ENCODE measurements at regions not wholly inside any gene's neighbourhood (a gene's known extent, or its start where the extent isn't known, plus 50 kb on each side); places are given as distances from the start of the nearest gene placed in this dataset.

- DNase-seq = peak; percentile 85
Measured at GRCh38 chr2:20524412-20525040, 77.7 kb downstream of the RHOB start.

DNA sequence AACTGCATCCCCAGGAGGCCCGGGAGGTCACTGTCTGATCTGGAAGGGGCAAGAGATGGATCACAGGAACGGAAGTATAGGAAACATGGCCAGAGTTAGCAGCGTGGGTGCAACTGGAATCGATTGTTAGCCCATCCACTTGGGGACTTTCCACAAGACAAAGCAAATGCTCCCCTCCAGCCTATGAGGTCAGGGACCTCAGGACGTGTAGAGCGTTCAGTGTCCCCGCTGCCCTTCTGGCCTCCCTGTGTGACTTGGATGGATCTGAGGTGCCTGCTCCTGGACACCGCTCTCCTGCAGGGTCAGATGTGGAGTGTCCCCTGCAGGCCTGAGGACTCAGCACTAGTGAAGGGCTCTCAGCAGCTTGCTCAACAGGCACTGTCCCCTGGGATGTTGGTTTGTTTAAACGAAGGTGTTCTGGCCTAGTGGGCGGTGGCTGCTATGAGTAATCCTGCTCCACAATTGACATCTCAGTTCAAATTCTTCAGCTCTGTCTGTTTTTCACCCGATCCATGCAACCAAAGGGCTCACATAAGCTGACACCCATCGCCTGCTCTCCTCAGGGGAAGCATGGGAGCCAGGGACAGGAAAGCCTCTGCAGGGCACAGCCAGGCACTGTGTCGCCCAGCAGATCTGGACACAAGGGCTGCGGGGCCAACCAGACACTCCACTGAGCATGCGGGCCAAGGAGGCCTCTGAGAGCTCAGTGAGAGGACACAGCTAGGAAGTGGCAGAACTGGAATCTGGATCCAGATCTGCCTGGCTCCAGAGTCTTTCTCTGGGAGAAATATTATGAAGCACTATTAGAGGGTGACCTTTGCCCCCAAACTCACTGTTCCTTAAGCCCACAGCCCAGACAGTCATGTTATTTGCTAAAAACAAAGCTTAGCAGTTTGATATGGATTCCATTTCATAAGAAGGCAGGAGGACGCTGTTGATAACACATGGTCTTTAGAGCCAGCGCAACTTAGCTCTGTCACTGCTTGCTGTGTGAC, 78.5 kb downstream of the RHOB start:
- DNase-seq = no peak

DNA sequence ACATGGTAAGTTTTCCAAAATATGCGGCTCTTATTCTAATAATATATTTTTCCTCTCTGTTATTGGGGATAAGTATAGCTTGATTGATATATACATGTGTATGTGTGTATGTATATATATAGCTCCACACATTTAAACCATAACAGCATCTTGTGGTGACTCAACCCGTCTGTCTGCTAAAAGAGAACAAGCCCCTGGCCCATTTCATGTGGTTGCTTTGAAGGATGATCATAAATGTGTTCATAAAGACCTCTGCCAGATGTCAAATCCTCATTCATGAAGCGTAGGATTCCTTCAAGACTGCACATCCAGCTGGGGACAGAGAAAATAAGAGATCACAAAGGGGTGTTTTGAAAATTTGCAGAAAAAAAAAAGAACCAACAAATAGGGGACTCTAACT, 79.3 kb downstream of the RHOB start:
- DNase-seq = no peak

DNA sequence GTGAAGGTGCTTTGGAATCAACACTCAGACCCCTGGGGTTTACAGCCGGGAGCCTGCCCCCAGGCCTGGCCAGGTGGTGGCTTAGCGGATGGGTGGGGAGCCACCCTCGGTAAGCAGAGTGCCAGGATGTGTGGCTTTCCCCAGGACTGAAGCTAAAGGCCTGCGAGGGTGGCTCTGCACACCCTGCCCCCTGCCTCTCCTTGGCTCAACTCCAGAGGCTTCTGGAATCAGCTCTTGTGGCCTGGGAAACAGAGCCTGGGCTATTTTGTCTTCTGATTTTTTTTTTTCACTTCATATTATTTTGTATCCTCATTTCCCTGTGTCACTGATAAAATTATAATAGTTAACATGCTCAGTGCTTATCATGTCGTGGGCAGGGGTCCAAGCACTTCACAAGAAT, 79.8 kb downstream of the RHOB start:
- no peak for DNase-seq

DNA sequence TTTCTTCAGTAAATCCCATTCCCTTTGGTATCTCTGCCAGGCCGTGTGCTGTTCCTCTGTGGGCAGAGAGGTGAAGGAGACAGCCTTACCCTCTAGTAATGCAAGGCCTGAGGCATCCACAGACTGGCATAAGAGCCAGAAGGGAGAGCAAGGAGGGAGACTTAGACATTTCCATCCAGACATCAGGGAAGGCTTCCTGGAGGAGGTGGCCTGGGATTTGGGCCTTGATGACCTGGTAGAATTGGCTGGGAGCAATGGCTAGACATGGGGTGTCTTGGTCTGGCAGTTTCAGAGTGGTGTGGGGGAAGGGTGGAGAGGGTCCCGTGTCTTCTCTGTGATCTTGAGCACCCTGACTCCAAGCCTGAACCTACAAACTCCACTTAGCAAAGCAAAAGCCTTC, 81.8 kb downstream of the RHOB start:
- DNase-seq = no peak

- no peak for DNase-seq
Measured at GRCh38 chr2:20530520-20530919, 83.6 kb downstream of the RHOB start.

- no peak for DNase-seq
Measured at GRCh38 chr2:20531633-20532262, 84.9 kb downstream of the RHOB start.

GRCh38 chr2:20532634-20533437, 86.0 kb downstream of the RHOB start:
- no peak for DNase-seq

- no peak for DNase-seq
Measured at GRCh38 chr2:20533993-20534622, 87.2 kb downstream of the RHOB start.

DNA sequence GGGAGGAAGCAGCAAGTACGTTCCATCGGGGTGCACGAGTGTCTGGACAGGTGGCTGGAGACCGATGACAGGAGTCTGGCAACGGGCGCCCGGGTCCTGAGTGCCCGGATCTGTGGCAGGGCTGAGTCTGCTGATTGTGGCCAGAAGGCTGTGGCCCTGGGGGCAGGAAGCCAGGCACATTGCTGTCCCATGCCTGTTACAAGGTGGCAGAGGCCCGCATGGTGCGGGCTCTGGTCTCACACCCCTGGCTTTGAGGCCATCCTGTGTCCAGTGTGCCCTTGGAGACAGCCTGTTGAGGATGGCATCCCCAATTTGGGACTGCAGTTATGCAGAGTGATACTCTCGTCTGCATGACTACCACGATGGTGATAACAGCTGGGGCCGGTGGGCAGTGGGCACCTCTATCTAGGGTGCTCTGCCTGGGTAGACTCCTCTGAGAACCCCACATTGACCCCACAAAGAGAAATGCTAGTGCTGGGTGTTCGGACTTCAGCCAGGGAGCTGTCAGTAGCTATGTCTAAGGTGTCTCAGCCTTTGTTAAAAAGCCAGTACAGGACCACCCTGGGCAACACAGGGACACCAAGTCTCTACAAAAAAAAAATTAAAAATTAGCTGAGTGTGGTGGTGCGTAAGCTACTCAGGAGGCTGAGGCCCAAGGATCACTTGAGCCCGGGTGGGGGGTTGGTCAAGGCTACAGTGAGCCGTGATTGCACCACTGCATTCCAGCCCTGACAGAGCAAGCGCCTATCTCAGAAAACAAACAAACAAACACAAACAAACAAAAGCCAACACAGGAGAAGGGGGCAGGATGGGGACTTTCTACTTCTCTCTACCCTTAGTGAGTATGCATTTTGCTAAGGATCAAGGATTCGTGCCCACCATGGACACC, 88.3 kb downstream of the RHOB start:
- DNase-seq = no peak

DNA sequence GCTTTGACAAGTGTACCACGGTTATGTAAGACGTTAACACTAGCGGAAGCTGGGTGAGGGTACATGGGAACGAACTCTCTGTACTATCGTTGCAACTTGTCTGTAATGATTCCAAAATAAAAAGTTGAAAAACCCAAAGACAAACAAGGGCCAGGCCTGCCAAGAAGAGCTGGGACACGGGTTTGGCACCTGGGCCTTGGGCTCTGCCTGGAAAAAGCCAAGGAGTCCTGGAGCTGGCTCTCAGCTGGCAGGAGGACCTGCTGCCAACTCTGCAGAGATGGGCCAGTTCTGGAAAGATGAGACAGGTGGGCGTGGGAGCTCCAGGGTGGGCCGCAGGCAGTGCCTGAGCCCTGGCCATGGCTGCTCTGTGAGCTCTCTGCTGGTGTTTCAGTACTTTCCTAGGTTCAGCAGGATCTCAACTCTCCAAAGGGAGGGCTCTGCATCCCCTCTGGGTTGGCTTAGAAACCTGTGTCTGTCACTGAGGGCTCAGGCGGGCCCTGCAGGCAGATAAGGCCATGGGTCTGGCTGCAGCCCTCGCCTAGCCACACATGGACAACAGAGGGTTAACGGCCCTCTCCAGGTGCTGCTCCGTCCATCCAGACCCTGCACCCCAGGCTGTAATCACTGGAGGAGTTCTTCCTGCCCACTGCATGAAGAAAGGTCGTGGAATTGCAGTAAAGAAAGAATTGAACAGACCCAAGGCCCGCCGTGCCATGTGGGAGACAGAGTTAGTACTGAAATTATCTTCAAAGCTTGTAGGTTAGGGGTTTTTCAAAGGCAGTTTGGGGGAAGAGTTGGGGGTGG, 89.9 kb downstream of the RHOB start:
- DNase-seq = no peak

DNA sequence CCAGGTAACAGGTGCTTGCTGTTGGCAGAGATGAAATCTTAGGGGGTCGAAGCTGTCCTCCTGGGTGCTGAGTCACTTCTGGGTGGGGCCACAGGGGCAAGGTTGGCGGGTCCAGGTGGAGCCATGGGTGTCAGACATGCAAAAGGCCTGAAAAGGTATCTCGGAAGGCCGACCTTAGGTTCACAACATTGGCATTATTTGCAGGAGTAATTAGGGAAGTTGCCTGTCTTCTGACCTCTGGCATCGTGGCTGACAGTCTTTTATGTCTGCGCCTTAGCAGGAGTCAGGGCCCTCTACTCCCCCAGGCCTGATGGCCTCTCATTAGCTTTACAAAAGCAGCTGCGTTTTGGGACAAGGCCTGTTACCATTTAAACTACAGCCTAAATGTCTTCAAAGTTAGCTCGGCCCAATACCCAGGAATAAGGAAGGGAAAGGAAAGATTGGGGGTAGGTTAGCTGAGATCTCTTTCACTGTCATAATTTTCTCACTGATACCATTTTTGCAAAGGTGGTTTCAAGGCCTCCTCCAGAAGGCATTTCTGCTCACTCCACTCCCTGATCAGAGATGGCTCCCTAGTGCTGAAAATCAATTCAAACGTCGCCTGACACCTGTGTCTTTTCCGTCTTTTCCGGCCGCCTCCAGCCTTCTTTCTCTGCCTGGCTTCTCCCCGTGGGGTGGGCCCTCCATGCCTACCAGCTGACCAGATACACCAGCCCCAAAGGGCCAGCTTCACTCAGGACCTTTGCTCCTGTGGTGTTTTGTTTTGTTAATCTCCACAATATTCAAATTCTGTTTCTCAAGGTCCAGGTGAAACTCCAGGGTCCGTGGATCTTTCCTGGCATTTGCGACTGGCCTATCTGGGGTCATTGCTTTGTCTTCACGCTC, 90.8 kb downstream of the RHOB start:
- DNase-seq = no peak

GRCh38 chr2:20538308-20539132, 91.6 kb downstream of the RHOB start:
- DNase-seq = no peak

DNA sequence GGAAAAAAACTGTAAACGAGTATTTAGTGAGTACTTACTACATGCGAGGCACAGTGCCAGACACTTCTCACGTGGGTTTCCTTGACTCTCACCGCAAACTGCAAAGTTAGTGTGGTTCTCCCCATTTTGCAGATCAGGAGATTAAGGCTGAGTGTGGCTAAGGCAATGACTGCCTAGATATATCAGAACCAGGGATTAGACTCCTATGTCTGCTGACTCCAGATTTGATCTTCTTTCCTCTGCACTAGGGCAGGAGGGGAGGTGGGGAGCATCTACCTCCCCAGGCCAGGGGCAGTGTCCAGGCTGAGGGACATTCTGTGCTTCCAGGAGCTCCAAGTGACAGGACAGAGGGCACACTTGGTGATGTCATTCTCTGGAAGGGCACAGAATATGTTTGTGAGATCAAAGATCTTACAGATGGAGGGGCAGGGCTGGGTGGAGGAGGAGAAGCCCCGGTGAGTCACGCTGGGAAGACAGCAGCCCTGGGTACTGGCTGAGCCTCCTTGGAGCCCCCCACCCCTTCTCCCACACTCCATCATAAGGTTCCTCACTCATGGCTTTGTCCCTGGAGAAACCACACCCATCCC, 92.4 kb downstream of the RHOB start:
- peak; percentile 53 for DNase-seq

- DNase-seq = no peak
Measured at GRCh38 chr2:20539776-20540586, 93.1 kb downstream of the RHOB start.

GRCh38 chr2:20540587-20541293, 93.9 kb downstream of the RHOB start:
- no peak for DNase-seq

- DNase-seq = no peak
Measured at GRCh38 chr2:20541294-20541640, 94.4 kb downstream of the RHOB start.

Measured in OCI-M1 (cell line).